ENCODE measurements at regions not wholly inside any gene's neighbourhood (a gene's known extent, or its start where the extent isn't known, plus 50 kb on each side); places are given as distances from the start of the nearest gene placed in this dataset.

GRCh38 chr10:34932235-34932634, 117.1 kb upstream of the PARD3 start:
- H3K27ac Mint-ChIP-seq = no peak overlapping the region
- H3K4me3 Mint-ChIP-seq = no peak overlapping the region
- no peaks in the 10 kb centered on the region for H3K9me3 Mint-ChIP-seq
- DNase-seq = no peak
- ChIA-PET CTCF (interaction anchor here (0.5 kb wide), 1 partner anchor 62 kb away, joined by 3 read pairs; no protein-coding TSS in a partner anchor), POLR2A (no interaction called here)
- H3K4me1 Mint-ChIP-seq (ENCODE audit: low read depth) = no peaks in the 10 kb centered on the region
- H3K36me3 Mint-ChIP-seq = no peaks in the 10 kb centered on the region
- H3K27me3 Mint-ChIP-seq = peaks cover 1% of the 10 kb centered on the region
- intact Hi-C loops (cut with micrococcal nuclease) = no loop called here

DNA sequence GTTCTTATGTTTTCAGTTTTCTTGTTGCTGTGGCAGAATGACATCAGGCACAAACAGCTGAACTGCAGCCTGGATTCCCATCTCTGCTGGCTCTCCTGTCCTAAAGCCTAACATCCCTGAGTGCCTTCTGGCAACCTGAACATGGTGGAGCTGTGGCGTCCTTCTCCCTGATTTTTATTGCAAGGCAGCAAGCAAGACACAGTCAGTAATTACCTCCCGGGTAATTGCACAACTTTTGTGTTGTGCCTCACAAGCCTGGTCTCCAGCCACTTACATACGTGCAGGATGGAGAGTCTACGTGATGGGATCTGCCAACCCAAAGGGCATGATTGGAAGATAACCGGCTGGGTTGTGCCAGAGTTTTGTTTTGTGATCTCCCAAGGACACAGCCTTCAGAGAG, 116.1 kb upstream of the PARD3 start:
- no peak overlapping the region for H3K27ac Mint-ChIP-seq
- H3K4me3 Mint-ChIP-seq = no peak overlapping the region
- DNase-seq = no peak
- ChIA-PET POLR2A (no interaction called here), CTCF (no interaction called here)
- no peaks in the 10 kb centered on the region for H3K36me3 Mint-ChIP-seq
- H3K4me1 Mint-ChIP-seq (ENCODE audit: low read depth) = no peaks in the 10 kb centered on the region
- H3K9me3 Mint-ChIP-seq = no peaks in the 10 kb centered on the region
- peaks cover 1% of the 10 kb centered on the region for H3K27me3 Mint-ChIP-seq
- intact Hi-C loops (cut with micrococcal nuclease) = no loop called here

GRCh38 chr10:34922138-34922537, 107.0 kb upstream of the PARD3 start:
- ChIA-PET CTCF (no interaction called here), POLR2A (no interaction called here)
- DNase-seq = no peak
- Mint-ChIP-seq H3K9me3 (peaks cover 10% of the 10 kb centered on the region), H3K4me1 (ENCODE audit: low read depth) (no peaks in the 10 kb centered on the region), H3K27ac (no peak overlapping the region), H3K4me3 (no peak overlapping the region), H3K27me3 (peaks cover 3% of the 10 kb centered on the region), H3K36me3 (no peaks in the 10 kb centered on the region)
- intact Hi-C loops (cut with micrococcal nuclease) = no loop called here

DNA sequence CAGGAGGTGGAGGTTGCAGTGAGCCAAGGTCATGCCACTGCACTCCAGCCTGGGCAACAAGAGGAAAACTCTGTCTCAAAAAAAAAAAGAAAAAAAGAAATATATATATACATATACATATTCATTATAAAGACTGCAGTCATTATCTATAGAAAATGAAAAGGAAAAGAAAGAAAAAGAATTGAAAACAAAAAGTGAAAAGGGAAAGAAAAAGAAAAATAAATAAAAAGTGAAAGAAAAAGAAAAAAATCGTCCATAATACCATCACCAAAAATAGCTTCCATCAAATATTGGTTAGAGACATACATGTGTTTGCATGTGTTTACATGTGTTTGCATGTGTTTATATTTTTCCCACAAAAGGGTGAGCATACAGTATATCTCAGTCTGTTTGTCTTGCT, 105.5 kb upstream of the PARD3 start:
- no peaks in the 10 kb centered on the region for H3K4me1 Mint-ChIP-seq (ENCODE audit: low read depth)

DNA sequence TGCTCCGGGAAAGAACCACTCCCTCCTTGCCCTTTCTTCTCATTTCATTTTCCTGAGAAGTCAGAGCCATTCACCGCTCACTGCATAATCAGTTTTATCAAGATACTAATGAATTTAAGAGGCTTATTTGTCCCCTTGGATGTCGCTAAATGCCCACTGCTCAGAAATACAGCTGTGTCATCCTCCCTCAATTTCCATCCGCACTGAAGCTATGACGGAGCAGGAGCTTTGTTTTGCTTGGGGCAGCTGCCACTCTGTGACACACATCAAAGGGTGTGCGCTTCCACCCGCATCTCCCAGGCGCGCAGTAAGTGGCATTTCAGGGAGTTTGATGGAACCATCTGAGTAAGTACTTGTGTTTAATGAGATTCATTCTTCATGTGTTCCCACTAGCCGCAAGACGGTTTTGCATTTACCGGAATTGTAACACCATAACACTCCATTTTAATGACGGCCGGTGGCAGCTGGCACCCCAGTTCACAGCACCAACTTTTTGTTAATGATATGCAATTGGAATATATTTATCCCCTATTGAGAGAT, 103.8 kb upstream of the PARD3 start:
- no peak overlapping the region for H3K27ac Mint-ChIP-seq
- no peaks in the 10 kb centered on the region for H3K4me1 Mint-ChIP-seq (ENCODE audit: low read depth)
- peaks cover 3% of the 10 kb centered on the region for H3K27me3 Mint-ChIP-seq
- intact Hi-C loops (cut with micrococcal nuclease) = no loop called here
- no peaks in the 10 kb centered on the region for H3K9me3 Mint-ChIP-seq
- DNase-seq = no peak
- no peaks in the 10 kb centered on the region for H3K36me3 Mint-ChIP-seq
- ChIA-PET POLR2A (no interaction called here), CTCF (no interaction called here)
- no peak overlapping the region for H3K4me3 Mint-ChIP-seq

More for the DNA sequence above, 105.5 kb upstream of the PARD3 start:
- ChIA-PET CTCF (no interaction called here), POLR2A (no interaction called here)
- intact Hi-C loops (cut with micrococcal nuclease) = no loop called here
- no peaks in the 10 kb centered on the region for H3K36me3 Mint-ChIP-seq
- H3K27ac Mint-ChIP-seq = no peak overlapping the region
- no peak for DNase-seq
- H3K4me3 Mint-ChIP-seq = no peak overlapping the region
- H3K9me3 Mint-ChIP-seq = peaks cover 10% of the 10 kb centered on the region
- H3K27me3 Mint-ChIP-seq = peaks cover 3% of the 10 kb centered on the region

GRCh38 chr10:34918060-34918775, 103.1 kb upstream of the PARD3 start:
- DNase-seq = no peak
- Mint-ChIP-seq H3K27me3 (peaks cover 3% of the 10 kb centered on the region), H3K9me3 (no peaks in the 10 kb centered on the region), H3K4me1 (ENCODE audit: low read depth) (no peaks in the 10 kb centered on the region), H3K36me3 (no peaks in the 10 kb centered on the region), H3K4me3 (no peak overlapping the region), H3K27ac (no peak overlapping the region)
- intact Hi-C loops (cut with micrococcal nuclease) = no loop called here
- CTCF ChIA-PET = interaction anchor here (0.7 kb wide), 1 partner anchor 1587 kb away, joined by 4 read pairs; no protein-coding TSS in a partner anchor
- POLR2A ChIA-PET = no interaction called here

DNA sequence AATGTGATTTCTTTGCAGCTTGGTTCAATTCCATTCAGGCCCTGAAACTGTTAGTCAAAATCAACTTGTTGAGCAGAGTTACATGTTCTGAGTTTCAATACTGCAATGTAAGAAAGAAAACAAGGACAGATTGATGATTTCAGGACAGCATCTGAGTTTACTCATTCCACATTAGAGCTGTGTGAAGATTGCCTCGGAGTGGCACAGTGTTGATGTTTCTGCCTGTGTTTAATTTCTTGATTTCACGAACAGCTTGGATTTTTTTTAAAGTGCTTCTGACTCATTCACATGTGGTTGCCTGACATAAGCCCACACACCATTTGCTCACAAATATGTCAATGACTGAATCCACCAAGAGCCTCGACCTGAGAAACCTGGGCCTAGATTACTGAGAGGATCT, 101.2 kb upstream of the PARD3 start:
- no peak overlapping the region for H3K27ac Mint-ChIP-seq
- no peaks in the 10 kb centered on the region for H3K9me3 Mint-ChIP-seq
- no peaks in the 10 kb centered on the region for H3K4me1 Mint-ChIP-seq (ENCODE audit: low read depth)
- ChIA-PET CTCF (interaction anchor here (0.9 to 1.1 kb wide), 2 partner anchors 78 to 261 kb away, joined by 3 to 4 read pairs; no protein-coding TSS in a partner anchor), POLR2A (no interaction called here)
- H3K4me3 Mint-ChIP-seq = no peak overlapping the region
- H3K27me3 Mint-ChIP-seq = peaks cover 3% of the 10 kb centered on the region
- intact Hi-C loops (cut with micrococcal nuclease) = no loop called here
- DNase-seq = peak; percentile 28
- H3K36me3 Mint-ChIP-seq = no peaks in the 10 kb centered on the region

GRCh38 chr10:34912771-34913170, 97.7 kb upstream of the PARD3 start:
- ChIA-PET POLR2A (no interaction called here), CTCF (no interaction called here)
- H3K4me3 Mint-ChIP-seq = no peak overlapping the region
- H3K4me1 Mint-ChIP-seq (ENCODE audit: low read depth) = no peaks in the 10 kb centered on the region
- no peaks in the 10 kb centered on the region for H3K9me3 Mint-ChIP-seq
- DNase-seq = no peak
- H3K27me3 Mint-ChIP-seq = no peaks in the 10 kb centered on the region
- H3K27ac Mint-ChIP-seq = no peak overlapping the region
- intact Hi-C loops (cut with micrococcal nuclease) = no loop called here
- H3K36me3 Mint-ChIP-seq = no peaks in the 10 kb centered on the region

DNA sequence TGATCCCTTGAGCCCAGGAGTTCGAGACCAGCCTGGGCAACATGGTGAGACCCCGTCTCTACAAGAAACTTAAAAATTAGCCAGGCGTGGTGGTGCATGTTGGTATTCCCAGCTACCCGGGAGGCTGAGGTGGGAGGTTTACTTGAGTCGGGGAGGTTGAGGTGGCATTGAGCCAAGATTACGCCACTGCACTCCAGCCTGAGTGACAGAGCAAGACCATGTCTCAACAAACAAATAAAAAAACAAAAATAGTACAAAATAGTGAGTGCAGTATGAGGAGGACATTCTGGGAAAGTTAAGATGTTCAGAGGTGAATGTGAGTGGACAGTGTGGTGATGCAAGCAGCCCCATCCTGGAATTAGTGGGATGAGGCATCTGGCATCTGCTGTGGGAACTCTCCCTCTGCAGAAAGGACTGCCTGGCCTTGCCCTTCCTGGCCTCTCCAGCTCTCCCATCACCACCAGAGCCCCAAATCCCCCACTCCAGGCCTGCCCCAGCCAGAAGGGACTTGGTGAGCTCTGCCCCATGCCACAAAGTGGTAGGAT, 96.6 kb upstream of the PARD3 start:
- POLR2A ChIA-PET = no interaction called here
- Mint-ChIP-seq H3K4me3 (no peak overlapping the region), H3K27me3 (no peaks in the 10 kb centered on the region), H3K36me3 (no peaks in the 10 kb centered on the region), H3K4me1 (ENCODE audit: low read depth) (no peaks in the 10 kb centered on the region), H3K9me3 (no peaks in the 10 kb centered on the region), H3K27ac (no peak overlapping the region)
- DNase-seq = no peak
- intact Hi-C loops (cut with micrococcal nuclease) = no loop called here
- CTCF ChIA-PET = no interaction called here

- intact Hi-C loops (cut with micrococcal nuclease) = no loop called here
- Mint-ChIP-seq H3K4me1 (ENCODE audit: low read depth) (no peaks in the 10 kb centered on the region), H3K36me3 (no peaks in the 10 kb centered on the region), H3K9me3 (no peaks in the 10 kb centered on the region), H3K27me3 (no peaks in the 10 kb centered on the region), H3K4me3 (no peak overlapping the region), H3K27ac (no peak overlapping the region)
- ChIA-PET CTCF (no interaction called here), POLR2A (no interaction called here)
- no peak for DNase-seq
Measured at GRCh38 chr10:34908481-34908880, 93.4 kb upstream of the PARD3 start.

DNA sequence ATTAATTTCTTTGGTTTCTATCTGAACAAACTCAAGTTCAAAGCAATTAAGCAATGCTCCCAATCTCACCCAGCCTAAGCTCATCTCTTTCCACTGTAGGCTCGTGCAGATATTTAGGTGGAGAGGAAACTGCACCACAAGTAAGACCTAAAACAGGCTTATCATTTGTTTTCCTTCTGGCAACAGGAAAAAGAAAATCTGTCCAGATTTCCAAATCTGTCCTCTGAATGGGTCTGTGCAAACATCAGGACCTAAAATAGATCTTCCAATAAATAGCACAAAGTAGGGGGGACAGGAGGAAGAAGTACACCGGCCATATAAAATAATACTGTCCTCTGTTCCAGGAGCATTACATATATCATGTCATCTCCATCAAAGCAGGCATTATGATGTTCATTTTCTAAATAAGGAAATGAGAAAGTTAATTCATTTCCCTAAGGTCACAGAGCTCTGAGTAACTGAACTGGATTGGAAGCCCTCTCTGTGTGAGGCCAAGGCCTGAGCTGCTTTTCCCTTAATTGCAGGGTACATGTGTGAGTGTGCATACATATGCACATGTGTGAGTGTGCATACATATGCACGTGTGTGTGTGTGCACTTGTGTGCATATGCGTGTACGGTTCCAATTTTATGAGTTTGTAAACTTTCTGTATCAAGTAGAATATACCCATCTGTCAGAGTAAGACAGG, 92.8 kb upstream of the PARD3 start:
- Mint-ChIP-seq H3K4me1 (ENCODE audit: low read depth) (no peaks in the 10 kb centered on the region), H3K27me3 (no peaks in the 10 kb centered on the region), H3K36me3 (no peaks in the 10 kb centered on the region), H3K4me3 (no peak overlapping the region), H3K9me3 (no peaks in the 10 kb centered on the region), H3K27ac (no peak overlapping the region)
- POLR2A ChIA-PET = no interaction called here
- DNase-seq = no peak
- intact Hi-C loops (cut with micrococcal nuclease) = no loop called here
- CTCF ChIA-PET = no interaction called here

GRCh38 chr10:34906067-34906965, 91.2 kb upstream of the PARD3 start:
- no peak for DNase-seq
- no peak overlapping the region for H3K4me3 Mint-ChIP-seq
- ChIA-PET CTCF (no interaction called here), POLR2A (no interaction called here)
- H3K27ac Mint-ChIP-seq = no peak overlapping the region
- intact Hi-C loops (cut with micrococcal nuclease) = no loop called here
- H3K4me1 Mint-ChIP-seq (ENCODE audit: low read depth) = no peaks in the 10 kb centered on the region
- H3K36me3 Mint-ChIP-seq = no peaks in the 10 kb centered on the region
- H3K9me3 Mint-ChIP-seq = no peaks in the 10 kb centered on the region
- no peaks in the 10 kb centered on the region for H3K27me3 Mint-ChIP-seq

Data from activated CD4-positive, alpha-beta memory T cell treated with anti-CD3 and anti-CD28 coated beads for 36 hours (primary cell).